Hematopoietic multipotent progenitor cell treated with erythropoietin and hydrocortisone succinate and interleukin-3 and kit ligand, for 6 days (in vitro differentiated cells): ENCODE measurements at regions not wholly inside any gene's neighbourhood (a gene's known extent, or its start where the extent isn't known, plus 50 kb on each side); places are given as distances from the start of the nearest gene placed in this dataset.
"Not testable (repeated sequence)": the region's sequence is repeated elsewhere in the genome, so short reads cannot be mapped to it uniquely, and the experiment has no call there.

Experiments
- DNase-seq: peaks from one replicate; pipeline ENCODE4 v3.0.0-alpha.2; 2015

- DNase-seq = no peak
Measured at GRCh38 chr10:131567279-131568162, 256.0 kb upstream of the TCERG1L start.

- DNase-seq = no peak
Measured at GRCh38 chr10:131568866-131569265, 257.3 kb upstream of the TCERG1L start.

GRCh38 chr10:131569851-131570715, 258.6 kb upstream of the TCERG1L start:
- DNase-seq = no peak

- DNase-seq = no peak
Measured at GRCh38 chr10:131570716-131571307, 259.3 kb upstream of the TCERG1L start.

GRCh38 chr10:131571346-131571745, 259.8 kb upstream of the TCERG1L start:
- DNase-seq = no peak

- no peak for DNase-seq
Measured at GRCh38 chr10:131571865-131572264, 260.3 kb upstream of the TCERG1L start.

GRCh38 chr10:131573256-131573655, 261.7 kb upstream of the TCERG1L start:
- DNase-seq = no peak

GRCh38 chr10:131573707-131574106, 262.2 kb upstream of the TCERG1L start:
- DNase-seq = no peak

- no peak for DNase-seq
Measured at GRCh38 chr10:131574363-131574706, 262.8 kb upstream of the TCERG1L start.

- DNase-seq = no peak
Measured at GRCh38 chr10:131574707-131575430, 263.3 kb upstream of the TCERG1L start.

- DNase-seq = no peak
Measured at GRCh38 chr10:131575877-131576276, 264.4 kb upstream of the TCERG1L start.

GRCh38 chr10:131576341-131577177, 265.0 kb upstream of the TCERG1L start:
- DNase-seq = no peak

GRCh38 chr10:131577178-131577555, 265.6 kb upstream of the TCERG1L start:
- DNase-seq = no peak

- no peak for DNase-seq
Measured at GRCh38 chr10:131577786-131578471, 266.4 kb upstream of the TCERG1L start.

GRCh38 chr10:131578472-131578970, 267.0 kb upstream of the TCERG1L start:
- no peak for DNase-seq

- DNase-seq = no peak
Measured at GRCh38 chr10:131579251-131580071, 267.9 kb upstream of the TCERG1L start.

GRCh38 chr10:131580076-131580652, 268.6 kb upstream of the TCERG1L start:
- no peak for DNase-seq

GRCh38 chr10:131580674-131581073, 269.2 kb upstream of the TCERG1L start:
- no peak for DNase-seq

- not testable (repeated sequence) for DNase-seq
Measured at GRCh38 chr10:131581547-131581946, 270.0 kb upstream of the TCERG1L start.

GRCh38 chr10:131584287-131584686, 272.8 kb upstream of the TCERG1L start:
- DNase-seq = no peak
